NCI-H1048 (cell line): ENCODE measurements at regions not wholly inside any gene's neighbourhood (a gene's known extent, or its start where the extent isn't known, plus 50 kb on each side); places are given as distances from the start of the nearest gene placed in this dataset.

Source experiments
- DNase-seq: peaks from one replicate; lab custom pipeline; 2025; lab: John Stamatoyannopoulos, UW

- no peak for DNase-seq
Measured at GRCh38 chrX:116226665-116227484, 56.3 kb downstream of the AGTR2 start.

- DNase-seq: no peak
Measured at GRCh38 chrX:116230130-116230898, 59.8 kb downstream of the AGTR2 start.

- DNase-seq: no peak
Measured at GRCh38 chrX:116232833-116233232, 62.3 kb downstream of the AGTR2 start.

- DNase-seq: no peak
Measured at GRCh38 chrX:116236666-116237065, 66.1 kb downstream of the AGTR2 start.

- DNase-seq: no peak
Measured at GRCh38 chrX:116238093-116238492, 67.5 kb downstream of the AGTR2 start.

GRCh38 chrX:116238567-116239255 lies 68.2 kb downstream of the AGTR2 start:
- DNase-seq: no peak

- peak; percentile 1 for DNase-seq
Measured at GRCh38 chrX:116239944-116240840, 69.6 kb downstream of the AGTR2 start.

GRCh38 chrX:116241001-116241400 lies 70.5 kb downstream of the AGTR2 start:
- DNase-seq: no peak

- no peak for DNase-seq
Measured at GRCh38 chrX:116243039-116243438, 72.5 kb downstream of the AGTR2 start.

- no peak for DNase-seq
Measured at GRCh38 chrX:116246261-116246660, 75.7 kb downstream of the AGTR2 start.

GRCh38 chrX:116267511-116268040 lies 97.0 kb downstream of the AGTR2 start:
- DNase-seq: no peak

- DNase-seq: no peak
Measured at GRCh38 chrX:116272322-116272721, 101.8 kb downstream of the AGTR2 start.

GRCh38 chrX:116272861-116273260 lies 102.3 kb downstream of the AGTR2 start:
- DNase-seq: no peak

GRCh38 chrX:116276261-116276660 lies 105.7 kb downstream of the AGTR2 start:
- DNase-seq: no peak

GRCh38 chrX:116277351-116278225 lies 107.0 kb downstream of the AGTR2 start:
- DNase-seq: no peak

- DNase-seq: no peak
Measured at GRCh38 chrX:116278826-116279225, 108.3 kb downstream of the AGTR2 start.

GRCh38 chrX:116281106-116281505 lies 110.6 kb downstream of the AGTR2 start:
- no peak for DNase-seq

- DNase-seq: no peak
Measured at GRCh38 chrX:116282751-116283150, 112.2 kb downstream of the AGTR2 start.

- no peak for DNase-seq
Measured at GRCh38 chrX:116284400-116284799, 113.9 kb downstream of the AGTR2 start.

- DNase-seq: no peak
Measured at GRCh38 chrX:116285501-116285900, 115.0 kb downstream of the AGTR2 start.
